GM12872 (cell line): ENCODE measurements at regions not wholly inside any gene's neighbourhood (a gene's known extent, or its start where the extent isn't known, plus 50 kb on each side); places are given as distances from the start of the nearest gene placed in this dataset.

Experiments
- TF ChIP-seq, protein P1 (sequence below): IDR thresholded peaks from 3 replicates; pipeline ENCODE4 v1.5.1; 2011; ENCODE audit warnings: low read depth, mild to moderate bottlenecking, low read length, moderate library complexity; ENCODE audit not compliant: insufficient read depth

DNA sequence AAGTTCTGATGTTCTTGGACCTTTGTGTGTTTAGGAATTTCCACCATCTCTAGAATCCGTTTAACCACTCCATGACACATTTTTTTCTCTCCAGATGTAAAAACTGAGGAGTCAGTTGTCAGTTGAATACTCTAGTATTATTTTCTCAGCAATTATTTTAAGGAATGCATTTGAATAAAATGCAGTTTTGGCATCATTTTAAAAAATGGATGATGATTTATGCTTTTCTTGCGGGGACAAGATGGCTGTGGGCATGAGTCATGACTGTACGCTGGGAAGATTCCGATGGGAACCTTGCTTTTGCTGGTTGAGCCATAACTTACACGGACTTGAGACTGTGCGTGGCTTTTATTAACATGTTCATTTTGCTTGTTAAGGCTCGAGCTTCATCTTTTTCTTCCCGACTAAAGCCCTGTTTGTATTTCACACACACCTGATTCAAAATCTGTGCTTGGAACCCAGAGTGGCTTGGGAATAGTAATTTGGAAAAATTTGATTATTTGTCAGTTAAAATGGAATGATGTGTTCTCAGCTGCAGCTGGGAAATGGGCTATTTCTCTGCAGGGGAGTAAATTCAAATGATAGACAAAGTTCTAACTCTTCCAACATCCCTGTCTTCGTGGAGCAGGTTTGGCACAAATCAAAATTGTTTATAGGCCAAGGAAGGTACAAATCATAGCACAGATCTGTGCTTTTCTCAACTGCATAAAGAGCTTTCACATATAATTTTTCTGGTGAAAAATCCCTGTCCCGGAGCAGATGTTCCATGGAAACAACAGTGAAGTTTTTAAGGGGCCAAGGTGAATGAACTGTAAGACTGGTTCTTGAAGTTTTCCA is 470.5 kb upstream of the JAG1 start:
- TF ChIP-seq, protein P1, sequence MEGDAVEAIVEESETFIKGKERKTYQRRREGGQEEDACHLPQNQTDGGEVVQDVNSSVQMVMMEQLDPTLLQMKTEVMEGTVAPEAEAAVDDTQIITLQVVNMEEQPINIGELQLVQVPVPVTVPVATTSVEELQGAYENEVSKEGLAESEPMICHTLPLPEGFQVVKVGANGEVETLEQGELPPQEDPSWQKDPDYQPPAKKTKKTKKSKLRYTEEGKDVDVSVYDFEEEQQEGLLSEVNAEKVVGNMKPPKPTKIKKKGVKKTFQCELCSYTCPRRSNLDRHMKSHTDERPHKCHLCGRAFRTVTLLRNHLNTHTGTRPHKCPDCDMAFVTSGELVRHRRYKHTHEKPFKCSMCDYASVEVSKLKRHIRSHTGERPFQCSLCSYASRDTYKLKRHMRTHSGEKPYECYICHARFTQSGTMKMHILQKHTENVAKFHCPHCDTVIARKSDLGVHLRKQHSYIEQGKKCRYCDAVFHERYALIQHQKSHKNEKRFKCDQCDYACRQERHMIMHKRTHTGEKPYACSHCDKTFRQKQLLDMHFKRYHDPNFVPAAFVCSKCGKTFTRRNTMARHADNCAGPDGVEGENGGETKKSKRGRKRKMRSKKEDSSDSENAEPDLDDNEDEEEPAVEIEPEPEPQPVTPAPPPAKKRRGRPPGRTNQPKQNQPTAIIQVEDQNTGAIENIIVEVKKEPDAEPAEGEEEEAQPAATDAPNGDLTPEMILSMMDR, result no peak

DNA sequence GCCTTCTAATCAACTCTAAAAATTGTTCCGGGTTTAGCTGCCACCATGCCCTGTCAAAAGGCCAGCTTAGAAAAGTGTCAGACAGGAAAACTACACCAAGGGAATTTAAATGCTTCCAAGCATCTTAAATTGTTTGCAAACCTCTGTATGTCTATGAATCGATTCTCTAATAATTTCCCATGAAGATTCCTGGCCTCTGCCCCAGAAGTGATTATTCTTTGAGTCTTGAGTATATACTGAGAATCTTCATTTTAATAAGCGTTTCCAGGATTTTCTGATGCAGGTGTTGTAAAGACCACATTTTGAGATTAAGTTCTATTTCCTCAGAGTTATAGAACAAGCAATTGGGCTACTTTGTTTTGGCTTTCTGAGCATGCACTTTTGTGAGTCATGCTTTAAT is 471.8 kb upstream of the JAG1 start:
- TF ChIP-seq, protein P1, result no peak

DNA sequence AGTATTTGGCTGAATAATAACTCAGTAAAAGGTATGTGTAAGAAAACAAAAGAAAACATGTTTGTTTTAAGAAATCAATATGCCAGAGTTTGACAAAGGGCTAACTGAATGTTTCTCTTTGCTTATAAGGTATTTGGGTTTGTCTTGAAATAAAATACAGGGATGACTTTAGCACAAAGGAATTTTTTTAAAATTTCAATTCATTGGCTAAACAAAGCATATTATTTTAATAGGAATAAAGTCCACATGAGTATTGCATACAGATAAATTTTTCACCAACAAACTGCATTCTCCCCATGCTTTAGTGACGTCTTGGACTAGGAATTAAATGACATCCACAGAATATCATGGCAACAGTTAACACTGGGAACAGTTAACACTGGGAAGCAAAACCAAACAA is 480.0 kb upstream of the JAG1 start:
- TF ChIP-seq, protein P1, result no peak

DNA sequence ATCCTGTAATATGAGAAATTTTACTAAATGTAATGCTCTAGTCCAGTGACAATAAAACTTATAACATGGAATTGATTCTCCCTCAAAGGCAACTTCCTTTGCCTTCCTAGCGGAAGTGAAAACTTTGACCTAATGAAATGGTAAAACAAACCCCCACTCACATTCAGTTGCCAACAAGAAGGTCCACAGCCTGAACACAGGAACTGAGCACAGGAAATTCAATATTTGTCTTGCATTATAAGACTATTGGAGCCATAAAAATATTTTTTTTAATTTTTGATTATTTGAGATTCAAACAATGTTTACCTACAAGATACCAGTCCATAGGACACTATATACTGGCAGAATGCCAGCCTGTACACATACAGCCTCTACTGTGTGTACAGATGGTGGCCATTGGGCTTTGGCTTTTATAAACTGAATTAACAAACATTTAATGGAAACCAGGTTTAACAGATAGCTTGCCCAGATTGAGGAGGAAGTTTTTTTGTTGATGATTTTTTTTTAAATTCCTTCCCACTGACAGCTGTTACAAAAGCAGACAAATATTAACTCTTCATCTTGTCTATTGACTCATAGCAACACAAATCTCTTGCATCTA is 481.5 kb upstream of the JAG1 start:
- TF ChIP-seq, protein P1, result no peak

GRCh38 chr20:11156922-11157321 is 483.1 kb upstream of the JAG1 start:
- TF ChIP-seq, protein P1, result no peak

DNA sequence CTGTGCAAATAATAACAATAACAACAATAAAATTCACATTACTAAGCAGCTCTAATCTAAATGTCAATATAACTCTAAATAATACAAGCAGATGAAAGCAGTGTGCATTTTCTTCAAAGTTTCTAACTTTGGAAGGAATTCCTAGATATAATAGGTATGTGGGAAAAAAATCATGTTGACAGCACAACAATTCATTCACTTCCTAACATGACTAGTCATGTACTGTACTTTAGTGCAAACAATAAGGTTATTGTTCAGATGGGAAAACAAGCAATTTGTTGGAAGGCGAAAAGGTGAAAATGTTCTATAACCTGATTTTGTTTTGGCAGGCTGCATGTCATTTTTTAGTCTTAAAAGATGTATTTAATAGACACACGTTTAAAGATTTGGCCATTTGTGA is 484.3 kb upstream of the JAG1 start:
- TF ChIP-seq, protein P1, result no peak

- TF ChIP-seq, protein P1, result no peak
Measured at GRCh38 chr20:11158589-11158988, 484.8 kb upstream of the JAG1 start.
